ENCODE measurements at regions not wholly inside any gene's neighbourhood (a gene's known extent, or its start where the extent isn't known, plus 50 kb on each side); places are given as distances from the start of the nearest gene placed in this dataset.

- TF ChIP-seq POLR2A (IDR thresholded peaks at IDR 0.05) (no peak), POLR2AphosphoS5 (IDR thresholded peaks at IDR 0.05) (no peak)
These were observed 161.3 kb downstream of the CAVIN4 start for GRCh38 chr9:100739208-100739607.

Data from stomach (tissue), 4 donors.